Liver (tissue), 3 donors: ENCODE measurements at regions not wholly inside any gene's neighbourhood (a gene's known extent, or its start where the extent isn't known, plus 50 kb on each side); places are given as distances from the start of the nearest gene placed in this dataset.

Experiments
- JUND ChIP-seq, 2 donors: IDR thresholded peaks; 2 replicates each; pipeline ENCODE4 v1.6.1; 2016; ENCODE audit warnings: antibody characterized with exemption in 2 of 2
- RAD21 ChIP-seq, 2 donors: IDR thresholded peaks; 2 replicates each; pipeline ENCODE4 v1.6.1; 2016; ENCODE audit warnings: antibody characterized with exemption in 2 of 2, mild to moderate bottlenecking in 2 of 2
- SP1 ChIP-seq: IDR thresholded peaks from 2 replicates; pipeline ENCODE4 v1.6.1; 2018; ENCODE audit warnings: antibody characterized with exemption, mild to moderate bottlenecking
- TF ChIP-seq, protein P1 (sequence below): fragments of 150-350 bp; IDR thresholded peaks from 2 replicates; pipeline ENCODE4 v1.5.1; 2017; ENCODE audit warnings: improper control_type of control experiment, low read depth, low read length; ENCODE audit not compliant: missing input control
- TF ChIP-seq, protein P2 (sequence below): IDR thresholded peaks from 2 replicates; pipeline ENCODE4 v1.6.1; 2016; ENCODE audit warnings: antibody characterized with exemption, mild to moderate bottlenecking
- donor health status: healthy.
- donor health status: healthy.

DNA sequence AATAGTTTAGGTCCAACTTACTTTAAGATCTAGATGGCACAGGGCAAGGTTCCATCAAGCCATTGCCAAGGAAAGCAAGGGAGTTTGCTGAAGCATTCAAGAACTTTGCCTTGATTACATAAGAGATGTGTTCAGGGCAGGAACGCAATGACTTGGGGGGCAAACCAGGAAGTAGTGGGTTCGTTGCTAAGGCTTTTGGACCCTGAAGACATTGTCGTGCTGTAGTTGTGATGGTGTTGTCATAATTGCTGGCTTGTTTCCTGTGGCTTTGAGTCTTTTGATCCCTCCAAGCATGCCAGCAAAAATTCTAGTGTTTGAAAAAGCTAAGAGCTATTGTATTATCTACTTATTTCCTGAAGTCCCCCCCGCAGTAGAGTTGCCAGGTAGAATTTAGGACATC, 70.7 kb upstream of the HNF1B start:
- TF ChIP-seq, protein P1, sequence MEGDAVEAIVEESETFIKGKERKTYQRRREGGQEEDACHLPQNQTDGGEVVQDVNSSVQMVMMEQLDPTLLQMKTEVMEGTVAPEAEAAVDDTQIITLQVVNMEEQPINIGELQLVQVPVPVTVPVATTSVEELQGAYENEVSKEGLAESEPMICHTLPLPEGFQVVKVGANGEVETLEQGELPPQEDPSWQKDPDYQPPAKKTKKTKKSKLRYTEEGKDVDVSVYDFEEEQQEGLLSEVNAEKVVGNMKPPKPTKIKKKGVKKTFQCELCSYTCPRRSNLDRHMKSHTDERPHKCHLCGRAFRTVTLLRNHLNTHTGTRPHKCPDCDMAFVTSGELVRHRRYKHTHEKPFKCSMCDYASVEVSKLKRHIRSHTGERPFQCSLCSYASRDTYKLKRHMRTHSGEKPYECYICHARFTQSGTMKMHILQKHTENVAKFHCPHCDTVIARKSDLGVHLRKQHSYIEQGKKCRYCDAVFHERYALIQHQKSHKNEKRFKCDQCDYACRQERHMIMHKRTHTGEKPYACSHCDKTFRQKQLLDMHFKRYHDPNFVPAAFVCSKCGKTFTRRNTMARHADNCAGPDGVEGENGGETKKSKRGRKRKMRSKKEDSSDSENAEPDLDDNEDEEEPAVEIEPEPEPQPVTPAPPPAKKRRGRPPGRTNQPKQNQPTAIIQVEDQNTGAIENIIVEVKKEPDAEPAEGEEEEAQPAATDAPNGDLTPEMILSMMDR = no peak
- TF ChIP-seq JUND (IDR thresholded peaks at IDR 0.05) = no peak
- TF ChIP-seq SP1 = no peak
- TF ChIP-seq RAD21 (IDR thresholded peaks at IDR 0.05) = no peak
- TF ChIP-seq, protein P2, sequence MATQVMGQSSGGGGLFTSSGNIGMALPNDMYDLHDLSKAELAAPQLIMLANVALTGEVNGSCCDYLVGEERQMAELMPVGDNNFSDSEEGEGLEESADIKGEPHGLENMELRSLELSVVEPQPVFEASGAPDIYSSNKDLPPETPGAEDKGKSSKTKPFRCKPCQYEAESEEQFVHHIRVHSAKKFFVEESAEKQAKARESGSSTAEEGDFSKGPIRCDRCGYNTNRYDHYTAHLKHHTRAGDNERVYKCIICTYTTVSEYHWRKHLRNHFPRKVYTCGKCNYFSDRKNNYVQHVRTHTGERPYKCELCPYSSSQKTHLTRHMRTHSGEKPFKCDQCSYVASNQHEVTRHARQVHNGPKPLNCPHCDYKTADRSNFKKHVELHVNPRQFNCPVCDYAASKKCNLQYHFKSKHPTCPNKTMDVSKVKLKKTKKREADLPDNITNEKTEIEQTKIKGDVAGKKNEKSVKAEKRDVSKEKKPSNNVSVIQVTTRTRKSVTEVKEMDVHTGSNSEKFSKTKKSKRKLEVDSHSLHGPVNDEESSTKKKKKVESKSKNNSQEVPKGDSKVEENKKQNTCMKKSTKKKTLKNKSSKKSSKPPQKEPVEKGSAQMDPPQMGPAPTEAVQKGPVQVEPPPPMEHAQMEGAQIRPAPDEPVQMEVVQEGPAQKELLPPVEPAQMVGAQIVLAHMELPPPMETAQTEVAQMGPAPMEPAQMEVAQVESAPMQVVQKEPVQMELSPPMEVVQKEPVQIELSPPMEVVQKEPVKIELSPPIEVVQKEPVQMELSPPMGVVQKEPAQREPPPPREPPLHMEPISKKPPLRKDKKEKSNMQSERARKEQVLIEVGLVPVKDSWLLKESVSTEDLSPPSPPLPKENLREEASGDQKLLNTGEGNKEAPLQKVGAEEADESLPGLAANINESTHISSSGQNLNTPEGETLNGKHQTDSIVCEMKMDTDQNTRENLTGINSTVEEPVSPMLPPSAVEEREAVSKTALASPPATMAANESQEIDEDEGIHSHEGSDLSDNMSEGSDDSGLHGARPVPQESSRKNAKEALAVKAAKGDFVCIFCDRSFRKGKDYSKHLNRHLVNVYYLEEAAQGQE = no peak
